Transverse colon (tissue), 4 donors: ENCODE measurements at regions not wholly inside any gene's neighbourhood (a gene's known extent, or its start where the extent isn't known, plus 50 kb on each side); places are given as distances from the start of the nearest gene placed in this dataset.

Experiments used
- CTCF ChIP-seq, 5 experiments: fragments of 200-600 bp in 3 of 5; fragments of 450-650 bp in 2 of 5; sonication (generic) in 3 of 5; IDR thresholded peaks; 1 replicate in 2 of 5; 2 replicates in 3 of 5; pipeline ENCODE4 v1.5.1; 2016 to 2017; ENCODE audit warnings: antibody characterized with exemption in 5 of 5, inconsistent platforms in 3 of 5, mild to moderate bottlenecking in 2 of 5, moderate library complexity in 1 of 5
- EP300 ChIP-seq: sonication (generic); formaldehyde crosslinking; IDR thresholded peaks from one replicate; pipeline ENCODE4 v1.6.1; 2017; ENCODE audit warnings: antibody characterized with exemption, low read depth
- POLR2A ChIP-seq: fragments of 450-650 bp; IDR thresholded peaks from one replicate; pipeline ENCODE4 v1.6.1; 2016; ENCODE audit warnings: antibody characterized with exemption, mild to moderate bottlenecking, moderate library complexity
- POLR2AphosphoS5 ChIP-seq, 3 donors: sonication (generic); formaldehyde crosslinking; IDR thresholded peaks; one replicate each; pipeline ENCODE4 v1.6.1; 2016; ENCODE audit warnings: antibody characterized with exemption in 3 of 3

- TF ChIP-seq CTCF (IDR thresholded peaks at IDR 0.05) (no peak), POLR2A (no peak), POLR2AphosphoS5 (IDR thresholded peaks at IDR 0.05) (no peak), EP300 (no peak)
Observed at GRCh38 chr10:53025172-53025711, 252.7 kb upstream of the MBL2 start.
